Right cardiac atrium (tissue), 5 donors: ENCODE measurements at regions not wholly inside any gene's neighbourhood (a gene's known extent, or its start where the extent isn't known, plus 50 kb on each side); places are given as distances from the start of the nearest gene placed in this dataset.

Source experiments
- ATAC-seq, 2 donors: fragments of 200-7000 bp; cut with Tn5 transposase; one replicate each; pipeline versions ENCODE4 v1.8.0 to v1.9.1; 2020; ENCODE audit warnings: moderate library complexity in 2 of 2, mild to moderate bottlenecking in 1 of 2
- DNase-seq, 3 donors: peaks; one replicate each; pipeline ENCODE4 v3.0.0-alpha.2; 2020
- H3K27ac ChIP-seq: one replicate; pipeline ENCODE4 v1.5.1; 2013; ENCODE audit warnings: mild to moderate bottlenecking, low read length, control low read depth, moderate library complexity
- H3K27me3 ChIP-seq: one replicate; pipeline ENCODE4 v1.6.1; 2013; ENCODE audit not compliant: control insufficient read depth, insufficient read depth
- H3K4me1 ChIP-seq: one replicate; pipeline ENCODE4 v1.6.1; 2013; ENCODE audit warnings: low read length; ENCODE audit not compliant: control insufficient read depth, insufficient read depth
- H3K4me3 ChIP-seq: one replicate; pipeline ENCODE4 v1.5.1; 2013; ENCODE audit warnings: low read length, control low read depth
- H3K9me3 ChIP-seq: one replicate; pipeline ENCODE4 v1.6.1; 2013; ENCODE audit warnings: low read length; ENCODE audit not compliant: control insufficient read depth
- WGBS: extraction: QIAGEN DNeasy Blood & Tissue Kit; methylation state at CpG from one replicate; pipeline ENCODE4 v1.1.7; 2013; 5-methylcytosine and 5-hydroxymethylcytosine counted together
- intact Hi-C, 4 donors: fragments of 100-400 bp; cut with DNase I; formaldehyde crosslinking; loops; one replicate each; pipeline versions ENCODE4 v1.11.0 to v1.14.0; 2022 to 2023
- donor health status: healthy with polysubstance abuse.
- donor health status: DM: no; HTN: yes; CAD: no.
- donor health status: DM: no; HTN: no; CAD: no.
- donor health status: DM: no; HTN: yes; CAD: no; lungs with severe emphysema.
- donor health status: DM: yes; HTN: yes; CAD: no.

DNA sequence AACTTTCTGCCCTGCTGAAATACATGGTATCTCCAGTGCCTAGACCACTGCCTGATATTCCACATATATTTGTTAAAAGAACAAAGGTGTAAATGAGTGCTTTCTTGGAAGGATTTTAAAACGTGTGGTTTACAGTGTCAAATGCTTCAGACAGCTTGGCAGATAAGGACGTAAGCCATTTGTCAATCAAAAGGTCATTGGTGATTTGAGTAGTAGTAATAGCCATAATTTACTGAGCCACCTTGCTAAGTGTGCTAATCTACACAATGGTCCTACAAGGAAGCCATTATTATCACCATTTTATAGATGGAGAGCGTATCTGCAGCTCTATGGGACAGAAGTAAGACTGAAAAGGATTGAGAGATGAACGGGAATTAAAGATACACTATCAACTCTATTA is 186.8 kb upstream of the MPPED2 start:
- no peak for ATAC-seq
- Histone ChIP-seq H3K9me3 (no peaks in the 10 kb centered on the region), H3K27ac (no peak overlapping the region), H3K27me3 (no peaks in the 10 kb centered on the region), H3K4me3 (no peak overlapping the region), H3K4me1 (no peaks in the 10 kb centered on the region)
- no peak for DNase-seq
- intact Hi-C loops = no loop called here
- WGBS = 62% methylated on average over 4 of the region's 4 CpGs

GRCh38 chr11:30763951-30764350 is 177.8 kb upstream of the MPPED2 start:
- DNase-seq (no peak), ATAC-seq (no peak)
- no peaks in the 10 kb centered on the region for H3K4me1 ChIP-seq
- WGBS = 96% methylated on average over 5 of the region's 5 CpGs
- intact Hi-C loops = no loop called here
- H3K9me3 ChIP-seq = no peaks in the 10 kb centered on the region
- no peak overlapping the region for H3K4me3 ChIP-seq
- H3K27me3 ChIP-seq = no peaks in the 10 kb centered on the region
- no peak overlapping the region for H3K27ac ChIP-seq

GRCh38 chr11:30762188-30762587 is 176.0 kb upstream of the MPPED2 start:
- Histone ChIP-seq H3K27me3 (no peaks in the 10 kb centered on the region), H3K4me1 (no peaks in the 10 kb centered on the region), H3K9me3 (no peaks in the 10 kb centered on the region), H3K4me3 (no peak overlapping the region), H3K27ac (no peak overlapping the region)
- no peak for ATAC-seq
- intact Hi-C loops = no loop called here
- 95% methylated on average over 2 of the region's 2 CpGs for WGBS
- DNase-seq = no peak

- no peak for ATAC-seq
- no peak overlapping the region for H3K4me3 ChIP-seq
- H3K4me1 ChIP-seq = no peaks in the 10 kb centered on the region
- H3K27me3 ChIP-seq = no peaks in the 10 kb centered on the region
- no peaks in the 10 kb centered on the region for H3K9me3 ChIP-seq
- H3K27ac ChIP-seq = no peak overlapping the region
- no peak for DNase-seq
- intact Hi-C loops = no loop called here
Observed at GRCh38 chr11:30760345-30760744, 174.2 kb upstream of the MPPED2 start.

- H3K9me3 ChIP-seq = no peaks in the 10 kb centered on the region
- H3K27me3 ChIP-seq = no peaks in the 10 kb centered on the region
- ATAC-seq = peak in 1 of 2 donors; percentile 59
- no peak overlapping the region for H3K4me3 ChIP-seq
- peak; percentile 12 to 55 (median 40) for DNase-seq
- intact Hi-C loops = no loop called here
- H3K27ac ChIP-seq = no peak overlapping the region
- 54% methylated on average over 11 of the region's 11 CpGs for WGBS
- no peaks in the 10 kb centered on the region for H3K4me1 ChIP-seq
Observed at GRCh38 chr11:30758946-30759504, 172.9 kb upstream of the MPPED2 start.

DNA sequence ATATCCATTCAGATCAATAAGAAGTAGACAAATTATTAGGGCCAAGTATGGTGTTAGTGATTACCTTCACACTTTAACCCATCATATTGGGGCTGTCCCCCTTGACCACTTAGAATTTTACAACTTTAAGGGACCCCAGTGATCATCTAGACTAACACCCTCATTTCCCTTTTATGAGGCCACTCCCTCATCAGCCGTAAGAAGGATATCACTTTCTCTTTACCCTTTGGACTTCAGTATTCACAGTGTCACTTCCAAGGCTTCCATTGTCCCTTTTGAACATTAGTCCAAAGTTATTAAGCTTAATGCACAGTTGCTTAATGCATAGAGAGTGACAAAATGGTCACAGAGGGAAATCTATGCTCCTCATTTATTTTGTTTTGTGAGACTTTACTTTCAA is 172.4 kb upstream of the MPPED2 start:
- Histone ChIP-seq H3K4me3 (no peak overlapping the region), H3K27ac (no peak overlapping the region), H3K9me3 (no peaks in the 10 kb centered on the region), H3K27me3 (no peaks in the 10 kb centered on the region), H3K4me1 (no peaks in the 10 kb centered on the region)
- ATAC-seq (no peak), DNase-seq (no peak)
- whole genome bisulfite sequencing = 46% methylated on average over 1 of the region's 1 CpG
- intact Hi-C loops = no loop called here

- H3K27me3 ChIP-seq = no peaks in the 10 kb centered on the region
- DNase-seq = no peak
- no peaks in the 10 kb centered on the region for H3K9me3 ChIP-seq
- no peak overlapping the region for H3K4me3 ChIP-seq
- intact Hi-C loops = no loop called here
- no peaks in the 10 kb centered on the region for H3K4me1 ChIP-seq
- no peak overlapping the region for H3K27ac ChIP-seq
- WGBS = 65% methylated on average over 3 of the region's 3 CpGs
- ATAC-seq = peak in 1 of 2 donors; percentile 88
Observed at GRCh38 chr11:30758012-30758411, 171.9 kb upstream of the MPPED2 start.

DNA sequence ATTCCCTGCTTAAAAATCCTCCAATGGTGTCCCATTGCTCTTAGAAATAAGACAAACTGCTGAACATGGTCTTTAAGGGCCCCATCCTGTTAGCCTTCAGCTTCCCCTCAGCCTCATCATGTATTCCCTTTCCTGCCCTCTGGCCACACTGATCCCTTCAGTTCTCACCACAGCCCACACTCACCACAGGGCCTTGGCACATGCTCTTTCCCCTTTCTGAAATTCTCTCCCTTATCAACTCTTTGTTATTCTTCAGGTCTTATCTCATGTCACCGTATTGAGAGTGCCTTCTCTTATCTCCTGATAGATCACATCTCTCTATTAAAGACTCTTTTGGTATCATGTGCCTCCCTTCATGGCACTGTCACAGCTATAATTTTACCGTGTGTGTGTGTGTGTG is 167.8 kb upstream of the MPPED2 start:
- DNase-seq (no peak), ATAC-seq (no peak)
- Histone ChIP-seq H3K9me3 (no peaks in the 10 kb centered on the region), H3K4me3 (no peak overlapping the region), H3K27ac (no peak overlapping the region), H3K4me1 (no peaks in the 10 kb centered on the region), H3K27me3 (no peaks in the 10 kb centered on the region)
- intact Hi-C loops = no loop called here
- WGBS = 30% methylated on average over 2 of the region's 2 CpGs

- intact Hi-C loops = no loop called here
- no peak for DNase-seq
- Histone ChIP-seq H3K27ac (no peak overlapping the region), H3K27me3 (no peaks in the 10 kb centered on the region), H3K4me1 (no peaks in the 10 kb centered on the region), H3K9me3 (no peaks in the 10 kb centered on the region), H3K4me3 (no peak overlapping the region)
- 75% methylated on average over 5 of the region's 5 CpGs for WGBS
- ATAC-seq = no peak
Observed at GRCh38 chr11:30753504-30753903, 167.4 kb upstream of the MPPED2 start.

GRCh38 chr11:30749268-30749667 is 163.1 kb upstream of the MPPED2 start:
- DNase-seq (no peak), ATAC-seq (no peak)
- WGBS = 64% methylated on average over 2 of the region's 2 CpGs
- H3K27me3 ChIP-seq = no peaks in the 10 kb centered on the region
- H3K9me3 ChIP-seq = no peaks in the 10 kb centered on the region
- H3K4me1 ChIP-seq = no peaks in the 10 kb centered on the region
- intact Hi-C loops = no loop called here
- H3K27ac ChIP-seq = no peak overlapping the region
- no peak overlapping the region for H3K4me3 ChIP-seq

GRCh38 chr11:30741039-30741550 is 154.9 kb upstream of the MPPED2 start:
- ATAC-seq (no peak), DNase-seq (no peak)
- Histone ChIP-seq H3K4me1 (no peaks in the 10 kb centered on the region), H3K27ac (no peak overlapping the region), H3K4me3 (no peak overlapping the region), H3K27me3 (no peaks in the 10 kb centered on the region), H3K9me3 (no peaks in the 10 kb centered on the region)
- intact Hi-C loops = no loop called here
- 83% methylated on average over 10 of the region's 10 CpGs for WGBS

DNA sequence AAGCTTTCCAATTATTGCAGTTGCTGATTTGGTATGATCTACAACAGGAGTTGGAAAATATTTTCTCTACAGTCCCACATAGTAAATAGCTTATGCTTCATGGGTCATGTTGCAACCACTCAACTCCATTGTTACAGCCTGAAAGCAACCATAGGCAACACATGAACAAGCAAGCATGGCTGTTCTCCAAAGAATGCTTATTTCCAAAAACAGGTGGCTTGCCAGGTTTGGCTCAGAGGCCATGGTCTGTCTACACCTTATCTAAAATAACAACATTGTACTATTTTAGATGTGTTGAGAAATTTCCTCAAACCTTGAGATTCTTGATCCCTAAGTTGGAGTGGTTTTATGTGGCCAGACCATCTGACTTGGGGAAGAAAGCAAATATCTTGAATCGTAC is 153.9 kb upstream of the MPPED2 start:
- intact Hi-C loops = no loop called here
- DNase-seq = no peak
- H3K4me1 ChIP-seq = no peaks in the 10 kb centered on the region
- no peak overlapping the region for H3K4me3 ChIP-seq
- ATAC-seq = no peak
- H3K27me3 ChIP-seq = no peaks in the 10 kb centered on the region
- no peaks in the 10 kb centered on the region for H3K9me3 ChIP-seq
- H3K27ac ChIP-seq = no peak overlapping the region
- WGBS = 66% methylated on average over 1 of the region's 1 CpG
